DND-41 (cell line): ENCODE measurements at regions not wholly inside any gene's neighbourhood (a gene's known extent, or its start where the extent isn't known, plus 50 kb on each side); places are given as distances from the start of the nearest gene placed in this dataset.

Experiments
- CTCF ChIP-seq: IDR thresholded peaks from 2 replicates; pipeline ENCODE4 v1.5.1; 2012; ENCODE audit warnings: borderline replicate concordance, low read length, moderate library complexity, mild to moderate bottlenecking; ENCODE audit not compliant: poor library complexity, severe bottlenecking; ENCODE audit errors: extremely low read depth
- EZH2 ChIP-seq: IDR thresholded peaks from 3 replicates; pipeline ENCODE4 v1.6.1; 2012; ENCODE audit warnings: borderline replicate concordance, low read depth, mild to moderate bottlenecking, moderate library complexity, low read length, inconsistent platforms; ENCODE audit not compliant: severe bottlenecking

GRCh38 chr13:91278888-91279287 is 68.6 kb upstream of the MIR17HG start:
- no peak for TF ChIP-seq CTCF
- TF ChIP-seq EZH2 = no peak
